PFSK-1 (cell line): ENCODE measurements at regions not wholly inside any gene's neighbourhood (a gene's known extent, or its start where the extent isn't known, plus 50 kb on each side); places are given as distances from the start of the nearest gene placed in this dataset.

ENCODE experiments used
- FOXP2 ChIP-seq: optimal IDR thresholded peaks from 2 replicates; pipeline ENCODE3; 2011; ENCODE audit warnings: borderline replicate concordance, control low read depth, inconsistent platforms; ENCODE audit not compliant: insufficient read depth; ENCODE audit errors: extremely low read length, extremely low read depth
- POLR2AphosphoS5 ChIP-seq: IDR thresholded peaks from 2 replicates; pipeline ENCODE4 v1.6.1; 2012; ENCODE audit warnings: low read depth, mild to moderate bottlenecking, control low read depth, low read length, moderate library complexity
- SIN3A ChIP-seq: IDR thresholded peaks from 2 replicates; pipeline ENCODE4 v1.6.1; 2012; ENCODE audit warnings: mild to moderate bottlenecking, low read length, moderate library complexity, borderline replicate concordance; ENCODE audit not compliant: insufficient read depth
- TAF1 ChIP-seq: IDR thresholded peaks from 2 replicates; pipeline ENCODE4 v1.6.1; 2012; ENCODE audit warnings: low read length, control low read depth, borderline replicate concordance; ENCODE audit not compliant: insufficient read depth
- TF ChIP-seq, protein P1 (sequence below), 2 experiments: IDR thresholded peaks; 2 replicates each; pipeline versions ENCODE4 v1.6.1 to v1.8.0; 2011 to 2012; ENCODE audit warnings: low read depth in 2 of 2, low read length in 2 of 2, control low read depth in 1 of 2, inconsistent platforms in 1 of 2, mild to moderate bottlenecking in 1 of 2, moderate library complexity in 1 of 2; ENCODE audit not compliant: insufficient read depth in 1 of 2

DNA sequence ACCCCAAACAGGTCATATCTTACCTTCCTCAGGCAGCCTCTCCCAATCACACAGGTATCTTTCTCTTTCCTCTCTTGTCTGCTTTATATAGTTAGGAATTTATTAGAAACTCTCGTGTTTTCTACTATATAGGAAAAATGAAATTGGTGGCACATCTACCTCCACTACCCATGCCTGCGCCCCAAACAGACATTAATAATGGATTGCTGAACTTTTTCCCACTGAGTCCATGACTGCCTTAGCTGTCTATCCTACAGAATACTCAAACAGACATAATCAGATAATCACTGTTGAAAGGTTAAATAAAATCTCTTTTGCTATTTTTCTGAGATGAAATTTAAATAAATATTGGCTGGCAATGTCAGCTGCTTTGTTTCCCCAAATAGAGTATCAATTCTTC lies 55.8 kb upstream of the SLC6A11 start:
- TF ChIP-seq SIN3A (no peak), FOXP2 (no peak), POLR2AphosphoS5 (no peak), TAF1 (no peak)
- TF ChIP-seq, protein P1, sequence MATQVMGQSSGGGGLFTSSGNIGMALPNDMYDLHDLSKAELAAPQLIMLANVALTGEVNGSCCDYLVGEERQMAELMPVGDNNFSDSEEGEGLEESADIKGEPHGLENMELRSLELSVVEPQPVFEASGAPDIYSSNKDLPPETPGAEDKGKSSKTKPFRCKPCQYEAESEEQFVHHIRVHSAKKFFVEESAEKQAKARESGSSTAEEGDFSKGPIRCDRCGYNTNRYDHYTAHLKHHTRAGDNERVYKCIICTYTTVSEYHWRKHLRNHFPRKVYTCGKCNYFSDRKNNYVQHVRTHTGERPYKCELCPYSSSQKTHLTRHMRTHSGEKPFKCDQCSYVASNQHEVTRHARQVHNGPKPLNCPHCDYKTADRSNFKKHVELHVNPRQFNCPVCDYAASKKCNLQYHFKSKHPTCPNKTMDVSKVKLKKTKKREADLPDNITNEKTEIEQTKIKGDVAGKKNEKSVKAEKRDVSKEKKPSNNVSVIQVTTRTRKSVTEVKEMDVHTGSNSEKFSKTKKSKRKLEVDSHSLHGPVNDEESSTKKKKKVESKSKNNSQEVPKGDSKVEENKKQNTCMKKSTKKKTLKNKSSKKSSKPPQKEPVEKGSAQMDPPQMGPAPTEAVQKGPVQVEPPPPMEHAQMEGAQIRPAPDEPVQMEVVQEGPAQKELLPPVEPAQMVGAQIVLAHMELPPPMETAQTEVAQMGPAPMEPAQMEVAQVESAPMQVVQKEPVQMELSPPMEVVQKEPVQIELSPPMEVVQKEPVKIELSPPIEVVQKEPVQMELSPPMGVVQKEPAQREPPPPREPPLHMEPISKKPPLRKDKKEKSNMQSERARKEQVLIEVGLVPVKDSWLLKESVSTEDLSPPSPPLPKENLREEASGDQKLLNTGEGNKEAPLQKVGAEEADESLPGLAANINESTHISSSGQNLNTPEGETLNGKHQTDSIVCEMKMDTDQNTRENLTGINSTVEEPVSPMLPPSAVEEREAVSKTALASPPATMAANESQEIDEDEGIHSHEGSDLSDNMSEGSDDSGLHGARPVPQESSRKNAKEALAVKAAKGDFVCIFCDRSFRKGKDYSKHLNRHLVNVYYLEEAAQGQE (IDR thresholded peaks at IDR 0.05; ENCODE audit: insufficient read depth in 1 of 2, low read depth in 2 of 2, low read length in 2 of 2) = no peak

DNA sequence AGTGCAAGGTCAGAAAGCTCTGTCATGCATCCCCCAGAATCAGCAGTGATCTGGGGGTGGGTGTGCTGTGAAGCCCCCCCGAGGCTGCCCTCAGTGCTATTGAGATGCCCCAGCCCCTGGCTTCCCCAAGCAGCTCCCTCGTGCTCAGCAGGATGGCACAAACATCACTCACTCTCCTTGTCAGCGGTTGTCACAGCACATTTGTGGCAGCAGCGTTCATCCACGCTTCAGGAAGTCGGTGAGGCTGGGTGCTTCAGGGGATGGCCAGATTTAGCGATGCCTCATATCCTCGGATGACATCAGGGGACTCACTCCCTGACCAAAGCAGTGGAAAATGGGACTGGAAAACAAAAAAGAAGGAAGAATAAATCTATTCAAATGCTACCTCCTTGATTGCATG lies 54.4 kb upstream of the SLC6A11 start:
- TF ChIP-seq, protein P1 (IDR thresholded peaks at IDR 0.05; ENCODE audit: insufficient read depth in 1 of 2, low read depth in 2 of 2, low read length in 2 of 2) = no peak
- TF ChIP-seq SIN3A (no peak), FOXP2 (no peak), TAF1 (no peak), POLR2AphosphoS5 (no peak)

DNA sequence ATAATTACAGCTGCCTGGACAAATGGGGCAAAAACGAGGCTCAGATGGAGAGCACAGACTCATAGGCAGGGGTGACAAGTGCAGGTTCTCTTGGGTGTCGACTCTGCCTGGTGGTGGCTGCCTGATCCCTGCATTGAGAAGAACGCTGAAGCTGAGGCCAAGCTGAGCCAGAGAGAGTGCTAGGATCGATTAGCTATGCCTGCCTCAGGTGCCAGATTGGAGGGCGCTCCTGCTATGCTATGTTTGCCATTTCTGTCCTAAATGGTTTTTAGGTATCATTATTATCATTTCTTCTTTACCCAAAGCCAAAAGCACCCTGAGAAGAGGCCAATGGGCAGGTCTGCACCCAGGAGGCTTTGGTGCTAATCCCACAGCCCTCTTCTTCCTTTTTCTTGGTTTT lies 53.9 kb upstream of the SLC6A11 start:
- no peak for TF ChIP-seq FOXP2
- TF ChIP-seq TAF1 = no peak
- TF ChIP-seq POLR2AphosphoS5 = no peak
- TF ChIP-seq, protein P1 (IDR thresholded peaks at IDR 0.05; ENCODE audit: insufficient read depth in 1 of 2, low read depth in 2 of 2, low read length in 2 of 2) = no peak
- TF ChIP-seq SIN3A = no peak

DNA sequence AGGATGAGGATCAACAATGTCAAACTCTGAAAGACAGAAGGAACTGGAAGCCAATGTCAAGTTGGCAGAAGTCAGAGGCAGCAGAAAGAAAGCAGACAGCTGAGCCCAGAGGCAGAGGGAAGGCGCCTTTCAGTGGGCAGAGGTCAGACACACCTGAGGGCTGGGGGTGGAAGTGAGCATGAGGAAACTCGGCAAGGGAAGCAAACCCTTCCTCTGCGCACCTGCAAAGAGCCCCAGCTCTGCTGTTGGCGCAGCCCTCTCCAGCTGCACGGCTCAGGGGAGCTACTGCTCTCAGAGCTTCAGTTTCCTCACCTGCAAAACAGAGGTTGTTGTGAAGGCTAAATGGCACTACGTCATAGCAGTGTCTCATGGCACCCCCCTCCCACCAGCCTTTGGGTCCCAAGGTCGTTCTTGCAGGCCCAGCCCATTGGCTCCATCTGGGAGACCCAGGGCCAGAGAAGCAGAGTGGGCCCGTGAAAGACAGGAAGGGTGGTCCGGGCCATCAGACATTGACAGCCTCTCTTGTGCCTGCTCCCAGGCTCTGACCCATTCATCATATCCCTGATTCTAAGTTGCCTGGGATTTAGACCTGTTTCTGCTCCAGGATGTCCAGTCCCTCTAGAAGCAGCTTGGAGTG lies 53.3 kb upstream of the SLC6A11 start:
- TF ChIP-seq, protein P1 (IDR thresholded peaks at IDR 0.05; ENCODE audit: insufficient read depth in 1 of 2, low read depth in 2 of 2, low read length in 2 of 2) = no peak
- TF ChIP-seq SIN3A (no peak), POLR2AphosphoS5 (no peak)

DNA sequence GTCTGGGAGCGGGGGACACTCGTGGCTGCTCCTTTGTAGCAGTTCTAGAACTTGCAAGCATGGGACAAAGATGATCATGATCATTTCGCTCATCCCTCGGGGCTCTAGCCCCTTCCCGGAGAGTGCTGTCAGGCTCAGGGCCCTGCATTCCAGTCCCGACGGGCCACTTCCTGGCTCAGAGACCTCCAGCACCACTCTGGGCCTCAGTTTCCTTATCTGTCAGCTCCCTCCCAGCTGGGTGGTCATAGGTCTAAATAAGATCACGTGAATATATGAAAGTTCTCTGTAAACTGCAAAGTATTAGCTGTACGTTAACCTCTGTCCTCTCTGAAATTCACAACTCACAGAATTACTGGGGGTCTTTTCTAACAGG lies 52.8 kb upstream of the SLC6A11 start:
- no peak for TF ChIP-seq POLR2AphosphoS5
- TF ChIP-seq FOXP2 = no peak
- TF ChIP-seq, protein P1 (IDR thresholded peaks at IDR 0.05; ENCODE audit: insufficient read depth in 1 of 2, low read depth in 2 of 2, low read length in 2 of 2) = no peak
- no peak for TF ChIP-seq TAF1
- TF ChIP-seq SIN3A = no peak
